ENCODE measurements at regions not wholly inside any gene's neighbourhood (a gene's known extent, or its start where the extent isn't known, plus 50 kb on each side); places are given as distances from the start of the nearest gene placed in this dataset.

GRCh38 chr7:120218712-120219111, 54.3 kb upstream of the KCND2 start:
- DNase-seq (ENCODE audit: extremely low spot score): no peak
- CTCF ChIA-PET: no interaction called here
- TF ChIP-seq ELF4 (IDR thresholded peaks at IDR 0.05) (no peak), BHLHE40 (IDR thresholded peaks at IDR 0.05; ENCODE audit: borderline replicate concordance) (no peak), SUZ12 (IDR thresholded peaks at IDR 0.05) (no peak), PKNOX1 (IDR thresholded peaks at IDR 0.05) (no peak), ARNT (IDR thresholded peaks at IDR 0.05) (no peak), LEF1 (IDR thresholded peaks at IDR 0.05; ENCODE audit: borderline replicate concordance) (no peak), CTBP1 (IDR thresholded peaks at IDR 0.05; ENCODE audit: borderline replicate concordance) (no peak), TARDBP (IDR thresholded peaks at IDR 0.05) (no peak), HDGF (IDR thresholded peaks at IDR 0.05; ENCODE audit: borderline replicate concordance) (no peak), NFRKB (IDR thresholded peaks at IDR 0.05) (no peak), FOXK2 (IDR thresholded peaks at IDR 0.05) (no peak), L3MBTL2 (conservative IDR thresholded peaks at IDR 0.05) (no peak), FOXM1 (IDR thresholded peaks at IDR 0.05; ENCODE audit: borderline replicate concordance) (no peak), SP1 (IDR thresholded peaks at IDR 0.05) (no peak), FOXA1 (IDR thresholded peaks at IDR 0.05) (no peak)
- POLR2A ChIA-PET: no interaction called here

GRCh38 chr7:120221666-120222065, 51.3 kb upstream of the KCND2 start:
- CTCF ChIA-PET: no interaction called here
- DNase-seq (ENCODE audit: extremely low spot score): no peak
- no peak for TF ChIP-seq HDGF (IDR thresholded peaks at IDR 0.05; ENCODE audit: borderline replicate concordance)
- no peak for TF ChIP-seq FOXA1 (IDR thresholded peaks at IDR 0.05)
- TF ChIP-seq FOXK2 (IDR thresholded peaks at IDR 0.05): no peak
- TF ChIP-seq SUZ12 (IDR thresholded peaks at IDR 0.05): no peak
- no peak for TF ChIP-seq TARDBP (IDR thresholded peaks at IDR 0.05)
- no peak for TF ChIP-seq FOXM1 (IDR thresholded peaks at IDR 0.05; ENCODE audit: borderline replicate concordance)
- TF ChIP-seq LEF1 (IDR thresholded peaks at IDR 0.05; ENCODE audit: borderline replicate concordance): no peak
- TF ChIP-seq ZNF384 (IDR thresholded peaks at IDR 0.05): no peak

More at GRCh38 chr7:120221666-120222065, 51.3 kb upstream of the KCND2 start:
- POLR2A ChIA-PET: no interaction called here
